ENCODE measurements at regions not wholly inside any gene's neighbourhood (a gene's known extent, or its start where the extent isn't known, plus 50 kb on each side); places are given as distances from the start of the nearest gene placed in this dataset.

GRCh38 chr10:36194276-36194675, 552.2 kb upstream of the FZD8 start:
- no peak for DNase-seq

- no peak for DNase-seq
Observed at GRCh38 chr10:36191009-36191408, 548.9 kb upstream of the FZD8 start.

GRCh38 chr10:36188461-36188860, 546.4 kb upstream of the FZD8 start:
- DNase-seq: no peak

GRCh38 chr10:36188080-36188453, 546.0 kb upstream of the FZD8 start:
- no peak for DNase-seq

- no peak for DNase-seq
Observed at GRCh38 chr10:36187380-36188079, 545.4 kb upstream of the FZD8 start.

- no peak for DNase-seq
Observed at GRCh38 chr10:36185097-36185496, 543.0 kb upstream of the FZD8 start.

GRCh38 chr10:36183726-36184125, 541.6 kb upstream of the FZD8 start:
- DNase-seq: no peak

GRCh38 chr10:36183056-36183455, 541.0 kb upstream of the FZD8 start:
- DNase-seq: no peak

- DNase-seq: no peak
Observed at GRCh38 chr10:36182606-36183005, 540.5 kb upstream of the FZD8 start.

- DNase-seq: no peak
Observed at GRCh38 chr10:36182179-36182566, 540.1 kb upstream of the FZD8 start.

- no peak for DNase-seq
Observed at GRCh38 chr10:36181426-36182178, 539.5 kb upstream of the FZD8 start.

- DNase-seq: no peak
Observed at GRCh38 chr10:36178616-36179015, 536.5 kb upstream of the FZD8 start.

- no peak for DNase-seq
Observed at GRCh38 chr10:36177071-36177470, 535.0 kb upstream of the FZD8 start.

GRCh38 chr10:36175954-36176353, 533.9 kb upstream of the FZD8 start:
- no peak for DNase-seq

GRCh38 chr10:36173364-36173763, 531.3 kb upstream of the FZD8 start:
- DNase-seq: no peak

GRCh38 chr10:36171953-36172940, 530.2 kb upstream of the FZD8 start:
- no peak for DNase-seq

- DNase-seq: no peak
Observed at GRCh38 chr10:36171556-36171952, 529.5 kb upstream of the FZD8 start.

- DNase-seq: no peak
Observed at GRCh38 chr10:36170943-36171501, 528.9 kb upstream of the FZD8 start.

- DNase-seq: no peak
Observed at GRCh38 chr10:36170142-36170719, 528.1 kb upstream of the FZD8 start.

GRCh38 chr10:36168777-36169176, 526.7 kb upstream of the FZD8 start:
- no peak for DNase-seq

GRCh38 chr10:36164556-36165504, 522.7 kb upstream of the FZD8 start:
- DNase-seq: no peak

GRCh38 chr10:36163827-36164226, 521.7 kb upstream of the FZD8 start:
- no peak for DNase-seq

Measured in RPMI8226 (cell line).